ENCODE measurements at regions not wholly inside any gene's neighbourhood (a gene's known extent, or its start where the extent isn't known, plus 50 kb on each side); places are given as distances from the start of the nearest gene placed in this dataset.
"Not testable (repeated sequence)": the region's sequence is repeated elsewhere in the genome, so short reads cannot be mapped to it uniquely, and the experiment has no call there.

DNA sequence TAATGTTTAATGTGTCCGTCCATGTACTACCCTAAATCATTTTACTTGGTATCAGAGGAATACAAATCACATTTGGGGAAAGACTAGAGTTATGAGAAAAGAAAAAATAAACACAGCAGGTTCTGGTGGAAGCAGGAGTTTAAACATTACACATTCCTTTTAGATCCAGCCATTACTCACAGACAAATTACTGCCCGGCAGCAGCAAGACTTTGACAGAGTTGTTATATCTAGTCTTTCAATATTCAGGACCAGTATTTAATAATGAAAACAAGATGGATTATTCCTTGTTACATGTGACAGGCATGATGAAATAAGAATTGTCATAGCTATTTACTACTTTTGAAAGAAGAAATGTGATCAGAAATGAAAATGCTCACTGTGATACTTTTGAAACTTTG, 131.8 kb upstream of the GNAI1 start:
- ATAC-seq (replicated peaks) (no peak), DNase-seq (no peak)
- Mint-ChIP-seq H3K9me3 (peaks cover 0 to 3% of the 10 kb centered on the region in 2 donors), H3K27me3 (no peaks in the 10 kb centered on the region), H3K36me3 (ENCODE audit: insufficient read depth) (no peaks in the 10 kb centered on the region), H3K4me1 (ENCODE audit: low read depth in 2 of 2) (no peaks in the 10 kb centered on the region), H3K27ac (no peak overlapping the region), H3K4me3 (no peak overlapping the region)

- ATAC-seq (replicated peaks) (no peak), DNase-seq (no peak)
- Mint-ChIP-seq H3K4me1 (ENCODE audit: low read depth in 2 of 2) (no peaks in the 10 kb centered on the region), H3K36me3 (ENCODE audit: insufficient read depth) (no peaks in the 10 kb centered on the region), H3K27me3 (no peaks in the 10 kb centered on the region), H3K27ac (no peak overlapping the region), H3K4me3 (no peak overlapping the region), H3K9me3 (peaks cover 0 to 3% of the 10 kb centered on the region in 2 donors)
These were observed 136.3 kb upstream of the GNAI1 start for GRCh38 chr7:79998363-79998762.

DNA sequence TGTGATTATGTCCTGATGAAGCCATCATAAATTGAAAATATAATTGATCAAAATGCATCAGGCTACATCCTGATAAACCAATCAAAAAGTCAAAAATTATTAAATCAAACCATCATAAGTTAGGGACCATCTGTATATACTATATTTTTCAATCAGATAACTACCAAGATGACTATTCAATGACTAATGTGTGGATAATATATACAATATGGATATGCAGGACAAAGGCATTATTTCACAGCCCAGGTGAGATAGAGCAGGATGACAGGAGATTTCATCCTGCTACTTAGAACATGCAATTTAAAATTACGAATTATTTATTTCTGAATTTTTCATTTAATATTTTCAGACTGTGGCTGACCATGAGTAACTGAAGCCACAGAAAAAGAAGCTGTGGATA, 137.3 kb upstream of the GNAI1 start:
- ATAC-seq (replicated peaks), result no peak
- Mint-ChIP-seq H3K9me3 (peaks cover 0 to 5% of the 10 kb centered on the region in 2 donors), H3K27me3 (no peaks in the 10 kb centered on the region), H3K4me1 (ENCODE audit: low read depth in 2 of 2) (no peaks in the 10 kb centered on the region), H3K27ac (no peak overlapping the region), H3K4me3 (no peak overlapping the region), H3K36me3 (ENCODE audit: insufficient read depth) (no peaks in the 10 kb centered on the region)
- no peak for DNase-seq

DNA sequence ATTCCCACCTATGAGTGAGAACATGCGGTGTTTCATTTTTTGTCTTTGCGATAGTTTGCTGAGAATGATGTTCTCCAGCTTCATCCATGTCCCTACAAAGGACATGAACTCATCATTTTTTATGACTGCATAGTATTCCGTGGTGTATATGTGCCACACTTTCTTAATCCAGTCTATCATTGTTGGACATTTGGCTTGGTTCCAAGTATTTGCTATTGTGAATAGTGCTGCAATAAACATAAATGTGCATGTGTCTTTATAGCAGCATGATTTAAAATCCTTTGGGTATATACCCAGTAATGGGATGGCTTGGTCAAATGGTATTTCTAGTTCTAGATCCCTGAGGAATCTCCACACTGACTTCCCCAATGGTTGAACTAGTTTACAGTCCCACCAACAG, 138.9 kb upstream of the GNAI1 start:
- not testable (repeated sequence) for DNase-seq; H3K4me1 Mint-ChIP-seq (ENCODE audit: low read depth in 2 of 2); H3K27ac Mint-ChIP-seq; ATAC-seq (replicated peaks); H3K9me3 Mint-ChIP-seq; H3K4me3 Mint-ChIP-seq; H3K36me3 Mint-ChIP-seq (ENCODE audit: insufficient read depth); H3K27me3 Mint-ChIP-seq

GRCh38 chr7:79988653-79989052, 146.0 kb upstream of the GNAI1 start:
- ATAC-seq (replicated peaks) (no peak), DNase-seq (no peak)
- Mint-ChIP-seq H3K27ac (no peak overlapping the region), H3K9me3 (peaks cover 0 to 3% of the 10 kb centered on the region in 2 donors), H3K27me3 (no peaks in the 10 kb centered on the region), H3K4me1 (ENCODE audit: low read depth in 2 of 2) (no peaks in the 10 kb centered on the region), H3K36me3 (ENCODE audit: insufficient read depth) (no peaks in the 10 kb centered on the region), H3K4me3 (no peak overlapping the region)

- ATAC-seq (replicated peaks), result no peak
- no peak for DNase-seq
- H3K4me1 Mint-ChIP-seq (ENCODE audit: low read depth in 2 of 2), result no peaks in the 10 kb centered on the region
- H3K27me3 Mint-ChIP-seq, result no peaks in the 10 kb centered on the region
- H3K4me3 Mint-ChIP-seq, result no peak overlapping the region
- H3K36me3 Mint-ChIP-seq (ENCODE audit: insufficient read depth), result no peaks in the 10 kb centered on the region
- no peak overlapping the region for H3K27ac Mint-ChIP-seq
- peaks cover 2 to 8% of the 10 kb centered on the region in 2 donors for H3K9me3 Mint-ChIP-seq
These were observed 150.4 kb upstream of the GNAI1 start for GRCh38 chr7:79984210-79984609.

DNA sequence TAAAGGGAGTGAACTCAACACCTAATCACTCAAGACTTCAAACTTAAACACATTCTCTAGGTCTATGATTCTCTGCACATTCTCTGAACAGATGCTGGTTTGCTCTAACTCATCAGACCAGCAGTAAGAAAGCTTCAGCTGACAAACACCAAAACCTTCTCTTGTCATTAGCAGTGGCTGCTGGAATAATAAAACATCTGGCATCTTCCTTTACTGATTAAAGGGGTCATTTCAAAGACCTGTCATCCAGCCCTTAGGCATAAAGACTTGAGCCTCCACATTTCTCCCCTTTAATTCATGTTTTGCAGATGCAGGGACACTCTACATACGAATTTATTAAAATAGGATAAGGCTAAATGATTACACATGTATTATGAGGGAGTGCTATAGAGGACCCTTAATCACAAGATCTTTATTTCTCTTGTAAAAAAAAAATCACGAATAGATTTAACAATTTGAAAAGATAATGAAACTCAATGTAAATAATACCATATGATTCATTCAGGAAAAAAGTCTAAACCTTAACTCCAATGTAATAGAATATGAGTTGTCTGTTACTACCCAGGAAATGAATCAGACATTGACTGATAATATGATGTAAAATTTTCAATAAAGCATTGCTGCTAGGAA, 152.4 kb upstream of the GNAI1 start:
- Mint-ChIP-seq H3K9me3 (peaks cover 2 to 13% of the 10 kb centered on the region in 2 donors), H3K27me3 (no peaks in the 10 kb centered on the region), H3K27ac (no peak overlapping the region), H3K4me1 (ENCODE audit: low read depth in 2 of 2) (no peaks in the 10 kb centered on the region), H3K4me3 (no peak overlapping the region), H3K36me3 (ENCODE audit: insufficient read depth) (no peaks in the 10 kb centered on the region)
- DNase-seq (no peak), ATAC-seq (replicated peaks) (no peak)

- no peaks in the 10 kb centered on the region for H3K36me3 Mint-ChIP-seq (ENCODE audit: insufficient read depth)
- no peaks in the 10 kb centered on the region for H3K4me1 Mint-ChIP-seq (ENCODE audit: low read depth in 2 of 2)
- ATAC-seq (replicated peaks) (no peak), DNase-seq (no peak)
- H3K9me3 Mint-ChIP-seq, result peaks cover 10 to 21% of the 10 kb centered on the region in 2 donors
- H3K27ac Mint-ChIP-seq, result no peak overlapping the region
- H3K4me3 Mint-ChIP-seq, result no peak overlapping the region
- H3K27me3 Mint-ChIP-seq, result no peaks in the 10 kb centered on the region
These were observed 154.3 kb upstream of the GNAI1 start for GRCh38 chr7:79980376-79980775.

GRCh38 chr7:79979437-79979836, 155.2 kb upstream of the GNAI1 start:
- H3K27ac Mint-ChIP-seq, result no peak overlapping the region
- H3K36me3 Mint-ChIP-seq (ENCODE audit: insufficient read depth), result no peaks in the 10 kb centered on the region
- ATAC-seq (replicated peaks) (no peak), DNase-seq (no peak)
- no peaks in the 10 kb centered on the region for H3K4me1 Mint-ChIP-seq (ENCODE audit: low read depth in 2 of 2)
- peaks cover 10 to 23% of the 10 kb centered on the region in 2 donors for H3K9me3 Mint-ChIP-seq
- H3K27me3 Mint-ChIP-seq, result no peaks in the 10 kb centered on the region
- H3K4me3 Mint-ChIP-seq, result no peak overlapping the region

DNA sequence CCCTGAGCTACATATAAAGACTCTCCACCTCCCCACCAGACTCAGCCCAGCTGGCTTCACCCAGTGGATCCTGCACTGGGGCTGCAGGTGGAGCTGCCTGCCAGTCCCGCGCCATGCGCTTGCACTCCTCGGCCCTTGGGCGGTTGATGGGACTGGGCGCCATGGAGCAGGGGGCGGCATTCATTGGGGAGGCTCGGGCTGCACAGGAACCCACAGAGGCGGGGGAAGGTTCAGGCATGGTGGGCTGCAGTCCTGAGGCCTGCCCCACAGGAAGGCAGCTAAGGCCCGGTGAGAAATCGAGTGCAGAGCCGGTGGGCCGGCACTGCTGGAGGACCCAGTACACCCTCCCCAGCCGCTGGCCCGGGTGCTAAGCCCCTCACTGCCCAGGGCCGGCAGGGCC, 157.2 kb upstream of the GNAI1 start:
- no peaks in the 10 kb centered on the region for H3K27me3 Mint-ChIP-seq
- DNase-seq (no peak), ATAC-seq (replicated peaks) (no peak)
- H3K27ac Mint-ChIP-seq, result no peak overlapping the region
- no peaks in the 10 kb centered on the region for H3K36me3 Mint-ChIP-seq (ENCODE audit: insufficient read depth)
- peaks cover 12 to 23% of the 10 kb centered on the region in 2 donors for H3K9me3 Mint-ChIP-seq
- no peaks in the 10 kb centered on the region for H3K4me1 Mint-ChIP-seq (ENCODE audit: low read depth in 2 of 2)
- H3K4me3 Mint-ChIP-seq, result no peak overlapping the region

GRCh38 chr7:79976711-79977020, 158.0 kb upstream of the GNAI1 start:
- not testable (repeated sequence) for H3K4me1 Mint-ChIP-seq (ENCODE audit: low read depth in 2 of 2); H3K36me3 Mint-ChIP-seq (ENCODE audit: insufficient read depth); DNase-seq; H3K27ac Mint-ChIP-seq; ATAC-seq (replicated peaks); H3K27me3 Mint-ChIP-seq
- Mint-ChIP-seq H3K4me3 (peak overlapping the region in 1 of 2 donors; percentile 31), H3K9me3 (peaks cover 12 to 23% of the 10 kb centered on the region in 2 donors)

DNA sequence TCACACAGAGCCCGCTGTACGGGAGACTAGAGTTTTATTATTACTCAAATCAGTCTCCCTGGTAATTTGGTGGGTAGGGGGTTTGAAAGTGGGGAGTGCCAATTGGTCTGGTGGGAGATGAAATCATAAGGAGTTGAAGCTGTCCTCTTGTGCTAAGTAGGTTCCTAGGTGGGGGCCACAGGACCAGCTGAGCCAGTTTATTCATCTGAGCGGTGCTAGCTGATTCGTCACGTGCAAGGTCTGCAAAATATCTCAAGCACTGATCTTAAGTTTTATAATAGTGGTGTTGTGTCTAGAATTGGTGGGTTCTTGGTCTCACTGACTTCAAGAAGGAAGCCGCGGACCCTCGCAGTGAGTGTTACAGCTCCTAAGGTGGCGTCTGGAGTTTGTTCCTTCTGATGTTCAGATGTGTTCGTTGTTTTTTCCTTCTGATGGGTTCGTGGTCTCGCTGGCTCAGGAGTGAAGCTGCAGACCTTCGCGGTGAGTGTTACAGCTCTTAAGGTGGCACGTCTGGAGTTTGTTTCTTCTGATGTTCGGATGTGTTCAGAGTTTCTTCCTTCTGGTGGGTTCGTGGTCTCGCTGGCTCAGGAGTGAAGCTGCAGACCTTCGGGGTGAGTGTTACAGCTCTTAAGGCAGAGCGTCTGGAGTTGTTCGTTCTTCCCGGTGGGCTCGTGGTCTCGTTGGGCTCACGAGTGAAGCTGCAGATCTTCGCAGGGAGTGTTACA, 158.5 kb upstream of the GNAI1 start:
- not testable (repeated sequence) for H3K27ac Mint-ChIP-seq

GRCh38 chr7:79973455-79973854, 161.2 kb upstream of the GNAI1 start:
- Mint-ChIP-seq H3K36me3 (ENCODE audit: insufficient read depth) (no peaks in the 10 kb centered on the region), H3K4me1 (ENCODE audit: low read depth in 2 of 2) (no peaks in the 10 kb centered on the region), H3K27me3 (no peaks in the 10 kb centered on the region), H3K9me3 (peaks cover 13 to 15% of the 10 kb centered on the region in 2 donors), H3K27ac (no peak overlapping the region), H3K4me3 (no peak overlapping the region)
- DNase-seq (no peak), ATAC-seq (replicated peaks) (no peak)

More for the DNA sequence above, 158.5 kb upstream of the GNAI1 start:
- Mint-ChIP-seq H3K4me3 (peak overlapping the region in 1 of 2 donors; percentile 31), H3K9me3 (peaks cover 12 to 23% of the 10 kb centered on the region in 2 donors)
- DNase-seq; H3K36me3 Mint-ChIP-seq (ENCODE audit: insufficient read depth); H3K4me1 Mint-ChIP-seq (ENCODE audit: low read depth in 2 of 2); H3K27me3 Mint-ChIP-seq; ATAC-seq (replicated peaks): not testable (repeated sequence)

DNA sequence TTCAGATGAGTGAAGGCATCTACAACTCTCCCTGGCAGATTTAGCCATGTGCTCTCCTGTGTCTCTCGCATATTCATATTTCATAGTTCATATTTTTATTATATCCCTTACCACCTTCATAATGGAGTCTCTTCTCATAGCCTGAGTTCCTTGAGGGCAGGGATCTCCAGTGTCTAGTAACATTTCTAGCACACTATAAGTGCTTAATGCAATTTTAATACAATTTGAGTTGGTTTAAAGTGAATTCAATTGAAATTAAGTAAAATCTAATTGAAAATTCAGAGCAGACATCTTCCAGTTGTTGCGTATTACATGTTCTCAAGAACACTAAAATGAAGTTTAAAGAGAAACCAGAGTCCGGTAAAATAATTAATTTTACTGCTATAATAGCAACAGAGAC, 163.6 kb upstream of the GNAI1 start:
- H3K9me3 Mint-ChIP-seq, result peaks cover 9 to 13% of the 10 kb centered on the region in 2 donors
- no peak overlapping the region for H3K27ac Mint-ChIP-seq
- DNase-seq (no peak), ATAC-seq (replicated peaks) (no peak)
- H3K36me3 Mint-ChIP-seq (ENCODE audit: insufficient read depth), result no peaks in the 10 kb centered on the region
- H3K4me1 Mint-ChIP-seq (ENCODE audit: low read depth in 2 of 2), result no peaks in the 10 kb centered on the region
- H3K4me3 Mint-ChIP-seq, result no peak overlapping the region
- no peaks in the 10 kb centered on the region for H3K27me3 Mint-ChIP-seq

Data from effector memory CD8-positive, alpha-beta T cell (primary cell).